IMR-90 (cell line): ENCODE measurements at regions not wholly inside any gene's neighbourhood (a gene's known extent, or its start where the extent isn't known, plus 50 kb on each side); places are given as distances from the start of the nearest gene placed in this dataset.

Experiments
- ATAC-seq: fragments of 200-7000 bp; cut with Tn5 transposase; 2 replicates; pipeline ENCODE4 v1.9.1; 2020; ENCODE audit warnings: low read depth, mild to moderate bottlenecking, moderate library complexity
- BruUV-seq: library from RNA; stranded (reverse); fragments of 400-500 nt; replicated peaks from 2 replicates; lab custom pipeline; 2021; lab: Mats Ljungman, UMichigan
- CTCF ChIA-PET: fragments of 300-600 bp; formaldehyde crosslinking; extraction: SDS; loops from one replicate; lab custom pipeline; 2021; ENCODE audit warnings: antibody characterized with exemption; lab: Yijun Ruan, JAX
- POLR2A ChIA-PET: fragments of 300-600 bp; sonication (Branson Sonifier 250); formaldehyde crosslinking; loops from one replicate; lab custom pipeline; 2022; ENCODE audit warnings: antibody characterized with exemption; ENCODE audit not compliant: unreplicated experiment; lab: Charles Lee
- DNase-seq: peaks from one replicate; pipeline ENCODE4 v3.0.0; 2013
- H2AFZ ChIP-seq: replicated peaks from 2 replicates; pipeline ENCODE3; 2013; ENCODE audit warnings: low read length, mild to moderate bottlenecking; ENCODE audit not compliant: poor library complexity
- H2AK5ac ChIP-seq: 2 replicates; pipeline ENCODE4 v1.6.1; 2013; ENCODE audit warnings: low read depth, low read length, inconsistent platforms
- H2AK9ac ChIP-seq: replicated peaks from 2 replicates; pipeline ENCODE3; 2013; ENCODE audit warnings: mild to moderate bottlenecking, low read depth, low read length, moderate library complexity; ENCODE audit not compliant: poor library complexity
- H2BK120ac ChIP-seq: 2 replicates; pipeline ENCODE4 v1.6.1; 2013; ENCODE audit warnings: low read depth, low read length, inconsistent platforms
- H2BK15ac ChIP-seq: 3 replicates; pipeline ENCODE4 v1.6.1; 2013; ENCODE audit warnings: low read depth, low read length, inconsistent platforms
- H2BK20ac ChIP-seq: 2 replicates; pipeline ENCODE4 v1.6.1; 2013; ENCODE audit warnings: low read depth, mild to moderate bottlenecking, inconsistent platforms, low read length, moderate library complexity
- H2BK5ac ChIP-seq: 2 replicates; pipeline ENCODE4 v1.6.1; 2013; ENCODE audit warnings: mild to moderate bottlenecking, low read depth, low read length, inconsistent platforms; ENCODE audit not compliant: poor library complexity, severe bottlenecking
- H3K14ac ChIP-seq: replicated peaks from 2 replicates; pipeline ENCODE4 v1.6.1; 2013; ENCODE audit warnings: low read depth, low read length, inconsistent platforms
- H3K18ac ChIP-seq: 2 replicates; pipeline ENCODE4 v1.6.1; 2013; ENCODE audit warnings: low read depth, low read length, control low read depth
- H3K23ac ChIP-seq: 2 replicates; pipeline ENCODE4 v1.6.1; 2013; ENCODE audit warnings: low read depth, low read length, inconsistent platforms
- H3K27ac ChIP-seq: 2 replicates; pipeline ENCODE4 v1.5.1; 2013; ENCODE audit warnings: mild to moderate bottlenecking, control low read depth, low read length; ENCODE audit not compliant: insufficient read depth
- H3K27me3 ChIP-seq: 2 replicates; pipeline ENCODE4 v1.6.1; 2013; ENCODE audit warnings: low read length; ENCODE audit not compliant: control insufficient read depth, insufficient read depth
- H3K36me3 ChIP-seq: 2 replicates; pipeline ENCODE4 v1.6.1; 2013; ENCODE audit warnings: low read length, mixed read lengths; ENCODE audit not compliant: control insufficient read depth, insufficient read depth
- H3K4ac ChIP-seq: 2 replicates; pipeline ENCODE4 v1.6.1; 2013; ENCODE audit warnings: low read depth, low read length, inconsistent platforms
- H3K4me1 ChIP-seq: 2 replicates; pipeline ENCODE4 v1.6.1; 2013; ENCODE audit warnings: low read length, mixed read lengths; ENCODE audit not compliant: control insufficient read depth, insufficient read depth
- H3K4me2 ChIP-seq: 2 replicates; pipeline ENCODE4 v1.6.1; 2013; ENCODE audit warnings: low read depth, mild to moderate bottlenecking, control low read depth, low read length, moderate library complexity
- H3K4me3 ChIP-seq: 2 replicates; pipeline ENCODE4 v1.5.1; 2013; ENCODE audit warnings: low read depth, mild to moderate bottlenecking, control low read depth, low read length, moderate library complexity; ENCODE audit not compliant: insufficient read depth
- H3K56ac ChIP-seq: 2 replicates; pipeline ENCODE4 v1.6.1; 2013; ENCODE audit warnings: low read length, inconsistent platforms; ENCODE audit not compliant: insufficient read depth; ENCODE audit errors: extremely low read depth
- H3K79me1 ChIP-seq, 2 experiments: 2 replicates each; pipeline ENCODE4 v1.6.1; 2013; ENCODE audit warnings: low read length in 2 of 2, inconsistent platforms in 1 of 2, low read depth in 1 of 2
- H3K9ac ChIP-seq: 2 replicates; pipeline ENCODE4 v1.6.1; 2013; ENCODE audit warnings: low read depth, low read length, control low read depth
- H3K9me1 ChIP-seq: 2 replicates; pipeline ENCODE4 v1.6.1; 2013; ENCODE audit warnings: low read length, inconsistent platforms; ENCODE audit not compliant: insufficient read depth
- H3K9me3 ChIP-seq: 2 replicates; pipeline ENCODE4 v1.6.1; 2013; ENCODE audit warnings: low read length; ENCODE audit not compliant: control insufficient read depth, insufficient read depth
- H4K20me1 ChIP-seq: 2 replicates; pipeline ENCODE4 v1.6.1; 2013; ENCODE audit warnings: low read length, inconsistent platforms; ENCODE audit not compliant: insufficient read depth
- H4K5ac ChIP-seq: 2 replicates; pipeline ENCODE4 v1.6.1; 2013; ENCODE audit warnings: mild to moderate bottlenecking, low read depth, low read length, control low read depth
- H4K8ac ChIP-seq, 2 experiments: 2 replicates each; pipeline ENCODE4 v1.6.1; 2013; ENCODE audit warnings: low read depth in 2 of 2, low read length in 2 of 2, control low read depth in 1 of 2, inconsistent platforms in 1 of 2
- H4K91ac ChIP-seq: 2 replicates; pipeline ENCODE4 v1.6.1; 2013; ENCODE audit warnings: low read depth, low read length, inconsistent platforms; ENCODE audit not compliant: insufficient read depth
- CEBPB ChIP-seq: IDR thresholded peaks from 2 replicates; pipeline ENCODE4 v1.6.1; 2012; ENCODE audit warnings: low read depth, low read length, improper control_type of control experiment
- FOS ChIP-seq: fragments of 150-350 bp; IDR thresholded peaks from 2 replicates; pipeline ENCODE4 v1.6.1; 2016; ENCODE audit warnings: low read depth, low read length
- MXI1 ChIP-seq: IDR thresholded peaks from 2 replicates; pipeline ENCODE4 v1.6.1; 2012; ENCODE audit warnings: low read depth, mild to moderate bottlenecking, low read length, moderate library complexity, borderline replicate concordance
- NFE2L2 ChIP-seq: fragments of 150-350 bp; IDR thresholded peaks from 2 replicates; pipeline ENCODE4 v1.6.1; 2016; ENCODE audit warnings: low read depth, mild to moderate bottlenecking, low read length
- POLR2A ChIP-seq: IDR thresholded peaks from 2 replicates; pipeline ENCODE4 v1.6.1; 2012; ENCODE audit warnings: mild to moderate bottlenecking, low read depth, low read length
- RFX5 ChIP-seq: IDR thresholded peaks from 2 replicates; pipeline ENCODE4 v1.8.0; 2012; ENCODE audit warnings: low read depth, mild to moderate bottlenecking, low read length, moderate library complexity
- SMC3 ChIP-seq: fragments of 150-350 bp; IDR thresholded peaks from 2 replicates; pipeline ENCODE4 v1.6.1; 2016; ENCODE audit warnings: low read depth, mild to moderate bottlenecking, antibody characterized with exemption, low read length, moderate library complexity
- WGBS, 2 experiments: methylation state at CpG; one replicate each; pipeline versions ENCODE4 v1.1.5 to v1.1.7; 2013; ENCODE audit warnings: missing lambda C conversion rate in 2 of 2; ENCODE audit not compliant: insufficient read length in 1 of 2; ENCODE audit errors: extremely low coverage in 2 of 2; 5-methylcytosine and 5-hydroxymethylcytosine counted together
- dilution Hi-C: fragments of 300-500 bp; cut with HindIII; formaldehyde crosslinking; loops from one replicate; pipeline ENCODE4 v1.14.3; 2018; ENCODE audit warnings: low sequenced_read_pairs; ENCODE audit not compliant: unreplicated experiment
- in situ Hi-C: fragments of 300-500 bp; cut with MboI; formaldehyde crosslinking; loops from 3 replicates; pipeline ENCODE4 v1.14.3; 2019; ENCODE audit warnings: low sequenced_read_pairs, inconsistent platforms, mixed read lengths
- intact Hi-C: fragments of 100-400 bp; cut with micrococcal nuclease; formaldehyde crosslinking; loops from 2 replicates; pipeline ENCODE4 v1.10.0; 2022
- TF ChIP-seq, protein P1 (sequence below): conservative IDR thresholded peaks from 2 replicates; pipeline ENCODE4 v1.5.1; 2012; ENCODE audit warnings: mild to moderate bottlenecking, low read depth, low read length, improper control_type of control experiment

GRCh38 chr21:35852820-35853219 is 207.5 kb downstream of the SETD4 start:
- Histone ChIP-seq H2BK120ac (peak overlapping the region; percentile 60), H3K4me2 (no peak overlapping the region), H2BK15ac (no peak overlapping the region), H3K56ac (no peak overlapping the region), H4K20me1 (no peaks in the 10 kb centered on the region), H3K4me1 (peaks cover 18% of the 10 kb centered on the region), H2AK5ac (no peak overlapping the region), H3K23ac (no peak overlapping the region), H2BK20ac (peak overlapping the region; percentile 50; the same call in 1 of the 2 replicates), H2AFZ (no peak overlapping the region), H3K9me1 (peaks cover 11% of the 10 kb centered on the region), H3K18ac (no peak overlapping the region), H3K4me3 (no peak overlapping the region), H3K27ac (no peak overlapping the region), H2BK5ac (no peak overlapping the region), H4K91ac (no peak overlapping the region; the same call in 1 of the 2 replicates), H3K9me3 (no peaks in the 10 kb centered on the region), H3K9ac (no peak overlapping the region), H3K36me3 (no peaks in the 10 kb centered on the region), H4K8ac (peak overlapping the region in 1 of 2 experiments; percentile 44; a peak in 1 of 4 replicates), H3K27me3 (no peaks in the 10 kb centered on the region), H3K4ac (peak overlapping the region; percentile 43; the same call in 1 of the 2 replicates), H3K14ac (no peak overlapping the region), H2AK9ac (no peak overlapping the region), H3K79me1 (0 out of 4 replicates have a peak, but pooled peaks cover 0 to 6% of the 10 kb centered on the region in 2 experiments), H4K5ac (no peak overlapping the region)
- DNase-seq (no peak), ATAC-seq (no peak)
- WGBS, 2 experiments = no CpG with 5 or more reads among the region's 2 CpGs
- CTCF ChIA-PET = no interaction called here
- dilution Hi-C loops (no loop called here), intact Hi-C loops (no loop called here), in situ Hi-C loops (no loop called here)
- no TSS peak for BruUV-seq
- no peak for TF ChIP-seq FOS
- TF ChIP-seq RFX5 = no peak
- no peak for TF ChIP-seq NFE2L2
- no peak for TF ChIP-seq MXI1
- TF ChIP-seq, protein P1, sequence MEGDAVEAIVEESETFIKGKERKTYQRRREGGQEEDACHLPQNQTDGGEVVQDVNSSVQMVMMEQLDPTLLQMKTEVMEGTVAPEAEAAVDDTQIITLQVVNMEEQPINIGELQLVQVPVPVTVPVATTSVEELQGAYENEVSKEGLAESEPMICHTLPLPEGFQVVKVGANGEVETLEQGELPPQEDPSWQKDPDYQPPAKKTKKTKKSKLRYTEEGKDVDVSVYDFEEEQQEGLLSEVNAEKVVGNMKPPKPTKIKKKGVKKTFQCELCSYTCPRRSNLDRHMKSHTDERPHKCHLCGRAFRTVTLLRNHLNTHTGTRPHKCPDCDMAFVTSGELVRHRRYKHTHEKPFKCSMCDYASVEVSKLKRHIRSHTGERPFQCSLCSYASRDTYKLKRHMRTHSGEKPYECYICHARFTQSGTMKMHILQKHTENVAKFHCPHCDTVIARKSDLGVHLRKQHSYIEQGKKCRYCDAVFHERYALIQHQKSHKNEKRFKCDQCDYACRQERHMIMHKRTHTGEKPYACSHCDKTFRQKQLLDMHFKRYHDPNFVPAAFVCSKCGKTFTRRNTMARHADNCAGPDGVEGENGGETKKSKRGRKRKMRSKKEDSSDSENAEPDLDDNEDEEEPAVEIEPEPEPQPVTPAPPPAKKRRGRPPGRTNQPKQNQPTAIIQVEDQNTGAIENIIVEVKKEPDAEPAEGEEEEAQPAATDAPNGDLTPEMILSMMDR = no peak
- TF ChIP-seq CEBPB = no peak
- no peak for TF ChIP-seq POLR2A
- TF ChIP-seq SMC3 = no peak
- POLR2A ChIA-PET = no interaction called here
